Right ventricle myocardium superior (tissue), 1 donor: ENCODE measurements at regions not wholly inside any gene's neighbourhood (a gene's known extent, or its start where the extent isn't known, plus 50 kb on each side); places are given as distances from the start of the nearest gene placed in this dataset. TPM values are rescaled to one million over a fixed set of nuclear protein-coding genes. Genes with fewer than 3 reads are reported as not detected.

Experiments used
- ATAC-seq: fragments of 200-7000 bp; cut with Tn5 transposase; one replicate; pipeline ENCODE4 v1.9.1; 2020; ENCODE audit warnings: mild to moderate bottlenecking; ENCODE audit not compliant: poor library complexity
- DNase-seq: peaks from one replicate; pipeline ENCODE4 v3.0.0-alpha.2; 2020
- intact Hi-C: fragments of 100-400 bp; cut with DNase I; formaldehyde crosslinking; loops from one replicate; pipeline ENCODE4 v1.11.2; 2022
- microRNA-seq: library from miRNA; unstranded; fragments of <30 nt; microRNA quantifications from one replicate; pipeline ENCODE4 v1.2.0, GENCODE V29; 2020
- donor health status: DM: no; HTN: yes; CAD: no; lungs with severe emphysema.

DNA sequence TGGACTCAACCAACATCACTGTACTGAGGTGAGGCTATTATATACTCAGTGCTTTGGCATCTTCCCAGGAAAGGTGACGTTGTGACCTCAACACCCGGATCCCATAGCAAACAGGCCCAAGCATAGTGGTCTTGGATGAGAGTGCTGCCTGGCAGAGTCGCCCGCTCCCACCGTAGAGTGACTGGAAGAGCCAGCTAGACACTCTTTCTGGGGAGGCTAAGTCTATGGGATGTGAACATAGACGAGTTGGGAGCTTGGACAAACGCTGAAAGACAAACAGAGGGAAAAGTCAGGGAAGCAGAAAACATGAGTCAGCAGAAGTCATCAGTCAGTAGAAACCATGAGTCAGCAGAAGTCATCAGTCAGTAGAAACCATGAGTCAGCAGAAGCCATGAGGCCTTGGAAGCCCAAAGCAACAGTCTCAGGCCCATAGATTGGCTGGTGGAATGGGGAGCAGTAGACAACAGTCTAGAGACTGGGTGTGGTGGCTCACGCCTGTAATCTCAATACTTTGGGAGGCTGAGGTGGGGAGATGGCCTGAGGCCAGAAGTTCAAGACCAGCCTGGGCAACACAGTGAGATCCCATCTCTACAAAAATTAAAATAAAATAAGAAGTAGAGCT lies 66.4 kb upstream of the MAP1LC3B2 start:
- no peak for DNase-seq
- intact Hi-C loops = no loop called here
- no peak for ATAC-seq

DNA sequence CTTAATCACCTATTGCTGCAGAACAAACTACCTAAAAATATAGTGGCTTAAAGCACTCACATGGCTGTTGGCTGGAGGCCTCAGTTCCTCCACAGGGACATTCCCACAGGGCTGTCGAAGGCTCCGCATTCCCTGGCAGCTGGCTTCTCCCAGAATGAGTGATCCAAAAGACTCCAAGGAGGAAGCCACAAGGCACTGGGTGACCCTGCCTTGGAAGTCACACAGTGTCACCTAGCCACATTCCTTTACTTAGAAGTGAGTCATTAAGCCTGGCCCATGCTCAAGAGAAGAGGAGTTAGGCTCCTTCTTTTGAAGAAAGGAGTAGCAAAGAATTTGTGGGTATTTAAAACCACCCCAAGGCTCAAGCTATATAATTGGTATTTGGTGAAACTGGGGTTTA lies 63.9 kb upstream of the MAP1LC3B2 start:
- intact Hi-C loops = no loop called here
- ATAC-seq (no peak), DNase-seq (no peak)

DNA sequence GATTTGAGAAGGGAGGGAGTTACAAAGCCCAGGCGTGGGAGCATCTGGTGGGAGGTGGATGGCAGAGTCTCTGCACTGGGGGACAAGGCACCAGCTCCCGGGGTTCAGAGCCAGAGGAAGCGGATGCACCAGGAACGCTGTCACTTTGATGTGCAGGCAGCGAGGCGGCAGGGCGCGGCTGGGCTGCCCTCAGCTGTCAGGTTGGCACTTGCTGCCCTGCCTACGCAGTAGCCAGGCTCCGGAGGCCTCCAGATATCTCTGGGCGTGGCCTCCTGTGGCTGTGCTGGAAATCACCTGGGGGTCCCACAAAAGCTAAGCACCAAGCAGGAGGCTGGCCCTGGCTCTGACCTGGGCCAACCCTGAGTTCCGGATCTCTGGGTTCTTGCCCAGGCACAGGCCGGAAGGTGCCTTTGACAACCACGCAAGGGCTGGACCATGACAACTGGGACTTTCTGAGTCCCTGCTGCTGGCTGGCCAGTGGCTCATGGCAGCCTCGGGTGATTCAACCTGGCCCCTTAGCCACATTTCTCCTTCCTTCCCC lies 62.1 kb upstream of the MAP1LC3B2 start:
- intact Hi-C loops = no loop called here
- DNase-seq (no peak), ATAC-seq (peak; percentile 18)

DNA sequence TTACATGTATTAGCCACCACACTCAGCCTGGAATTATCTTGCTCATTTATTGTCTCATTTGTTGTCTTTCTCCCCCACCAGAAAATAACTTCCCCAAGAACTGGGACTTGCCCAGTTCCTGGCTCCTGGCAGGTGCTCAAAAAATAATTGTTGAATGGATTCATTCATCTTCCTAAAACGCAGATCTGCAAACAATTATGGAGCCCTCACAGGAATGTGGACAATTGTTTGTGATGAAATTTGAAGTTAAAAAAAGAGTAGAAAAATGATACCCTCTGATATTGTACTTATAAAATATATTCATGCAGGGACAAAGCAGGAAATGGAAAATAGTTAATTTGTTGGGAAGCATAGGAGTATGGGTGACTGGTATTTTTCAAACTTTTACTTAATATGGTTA lies 60.7 kb upstream of the MAP1LC3B2 start:
- intact Hi-C loops = no loop called here
- no peak for DNase-seq
- no peak for ATAC-seq

DNA sequence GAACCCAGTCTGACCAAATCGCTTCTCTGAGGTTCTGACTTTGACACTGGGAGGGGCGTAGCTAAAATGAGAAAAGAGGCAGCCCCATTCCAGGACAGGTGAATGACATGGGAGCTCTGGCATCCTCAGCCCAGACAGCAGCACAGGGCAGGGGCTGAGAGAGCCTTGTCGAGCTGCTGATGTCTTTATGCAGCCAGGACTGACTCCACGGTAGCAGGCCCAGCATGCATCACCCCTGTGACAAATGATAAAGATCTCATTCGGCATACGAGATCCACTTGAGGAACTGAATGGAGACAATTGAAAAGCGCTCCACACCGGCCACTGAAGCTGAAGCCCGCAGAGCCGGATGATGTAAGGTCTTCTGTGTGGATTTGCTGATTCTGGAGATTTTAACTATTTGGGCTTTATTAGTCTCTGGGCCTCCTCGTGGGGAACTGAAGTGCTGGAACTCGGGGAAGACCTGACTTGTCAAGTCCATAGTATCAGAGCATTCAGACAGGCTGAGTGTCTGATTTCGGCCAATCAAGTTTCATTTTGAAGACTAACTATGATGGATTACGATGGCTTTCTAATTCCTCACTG lies 56.9 kb upstream of the MAP1LC3B2 start:
- intact Hi-C loops = no loop called here
- ATAC-seq (no peak), DNase-seq (no peak)

DNA sequence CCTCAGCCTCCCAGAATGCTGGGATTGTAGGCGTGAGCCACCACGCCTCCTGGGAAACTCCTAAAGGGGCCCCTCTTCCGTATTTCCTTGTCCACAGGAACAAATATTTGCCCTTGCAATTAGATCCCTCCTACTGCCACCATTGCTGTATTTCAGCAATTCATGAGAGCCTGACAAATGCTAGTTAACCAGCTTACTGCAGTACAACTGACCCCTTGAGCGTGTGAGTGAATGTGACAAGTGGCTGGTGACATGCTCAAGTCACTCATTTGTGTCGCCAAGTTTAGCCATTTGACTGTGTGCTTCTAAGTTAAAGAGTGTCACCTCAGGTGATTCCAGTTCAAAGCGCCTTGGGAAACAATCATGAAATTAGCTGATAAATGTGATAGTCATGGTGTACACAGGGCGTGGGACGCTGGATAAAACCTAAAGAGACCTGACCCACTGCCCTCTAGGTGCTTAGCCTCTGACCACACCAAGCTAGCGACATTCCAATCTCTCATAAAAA lies 56.1 kb upstream of the MAP1LC3B2 start:
- DNase-seq (no peak), ATAC-seq (peak; percentile 88)
- intact Hi-C loops = no loop called here

DNA sequence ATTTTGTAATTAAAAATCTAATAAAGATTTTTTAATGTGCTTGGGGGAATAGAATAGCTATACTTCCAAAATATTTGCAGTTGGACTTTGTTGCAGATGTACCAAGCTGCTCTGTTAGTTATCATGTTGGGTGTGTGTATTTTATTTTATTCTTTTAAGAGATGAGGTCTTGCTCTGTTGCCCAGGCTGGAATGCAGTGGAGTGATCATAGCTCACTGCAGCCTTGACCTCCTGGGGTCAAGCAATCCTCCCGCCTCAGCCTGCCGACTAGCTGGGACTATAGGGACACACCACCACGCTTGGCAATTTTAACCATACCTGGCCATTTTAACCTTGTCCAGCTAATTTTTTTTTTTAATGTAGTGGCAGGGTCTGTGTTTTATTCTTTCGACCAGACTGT lies 54.7 kb upstream of the MAP1LC3B2 start:
- DNase-seq = no peak
- intact Hi-C loops = no loop called here
- ATAC-seq = no peak

DNA sequence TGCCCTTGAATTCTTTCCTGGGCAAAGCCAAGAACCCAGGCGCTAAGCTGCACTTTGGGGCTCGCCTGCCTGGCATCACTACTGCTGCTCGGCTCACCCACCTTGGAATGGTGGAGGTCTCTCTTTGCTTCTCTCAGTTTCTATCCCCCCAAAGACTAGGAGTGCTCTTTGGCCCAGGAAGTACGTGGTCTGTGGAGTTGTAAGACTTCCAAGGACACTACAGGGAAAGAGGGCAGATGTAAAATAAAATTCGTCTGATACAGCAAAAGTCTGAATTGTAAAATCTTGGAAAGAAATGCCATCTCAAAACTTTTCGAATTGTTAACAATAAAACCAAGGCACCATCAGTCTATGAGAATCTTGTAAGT lies 52.5 kb upstream of the MAP1LC3B2 start:
- ATAC-seq (no peak), DNase-seq (no peak)
- intact Hi-C loops = no loop called here

DNA sequence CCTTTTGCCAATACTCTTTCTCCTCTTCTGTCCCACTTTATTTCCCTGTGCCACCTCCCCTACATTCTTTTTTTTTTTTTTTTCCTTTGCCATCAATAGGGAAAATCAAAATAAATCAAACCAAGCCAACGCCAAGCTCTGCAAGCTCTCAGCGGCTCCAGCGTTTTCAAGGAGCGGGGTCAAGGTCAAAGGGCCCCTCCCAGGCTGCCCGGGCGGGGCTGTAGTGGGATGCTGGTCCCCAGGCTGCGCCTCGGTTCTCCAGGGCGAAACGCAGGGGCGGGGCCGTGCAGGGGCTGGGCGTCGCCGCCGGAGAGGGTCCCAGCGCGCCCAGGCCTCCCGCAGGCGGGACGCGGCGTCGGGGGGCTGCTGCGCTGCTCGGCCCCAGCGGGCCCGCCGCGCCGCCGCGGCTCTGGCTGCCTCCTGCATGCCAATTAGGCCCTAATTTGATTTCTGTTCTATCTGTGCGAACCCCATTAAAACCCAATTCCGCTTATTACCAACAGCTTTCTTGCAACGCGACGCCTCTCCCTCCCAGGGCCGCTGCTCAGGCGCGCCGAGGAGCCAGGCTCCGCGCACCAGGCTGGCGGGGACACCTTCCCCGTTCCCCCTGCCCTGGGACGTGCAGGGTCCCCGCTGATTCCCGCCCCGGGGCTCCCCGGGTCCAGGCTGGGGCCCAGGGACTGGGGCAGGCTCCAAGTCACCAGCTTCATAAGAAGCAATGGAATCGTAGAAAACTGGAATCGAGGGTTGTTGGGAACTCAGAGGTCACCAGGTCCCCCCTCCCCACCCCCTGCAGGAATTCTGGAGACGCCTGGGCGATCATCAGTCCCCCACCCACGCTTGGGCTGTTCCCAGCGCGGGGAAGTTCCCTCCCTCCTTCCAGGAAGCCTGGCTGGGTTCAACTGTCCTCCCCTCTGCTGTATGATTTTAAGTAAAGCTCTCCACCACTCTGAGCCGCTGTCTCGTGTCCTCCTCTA lies 50.7 kb upstream of the MAP1LC3B2 start:
- DNase-seq (peak; percentile 77), ATAC-seq (peak; percentile 67)
- intact Hi-C loops = no loop called here

Small RNAs in the stretch of these regions (microRNA-seq; reads per million reads assigned to microRNA genes)
- not detected for gene MIR4472-2
